ENCODE measurements at regions not wholly inside any gene's neighbourhood (a gene's known extent, or its start where the extent isn't known, plus 50 kb on each side); places are given as distances from the start of the nearest gene placed in this dataset.

DNA sequence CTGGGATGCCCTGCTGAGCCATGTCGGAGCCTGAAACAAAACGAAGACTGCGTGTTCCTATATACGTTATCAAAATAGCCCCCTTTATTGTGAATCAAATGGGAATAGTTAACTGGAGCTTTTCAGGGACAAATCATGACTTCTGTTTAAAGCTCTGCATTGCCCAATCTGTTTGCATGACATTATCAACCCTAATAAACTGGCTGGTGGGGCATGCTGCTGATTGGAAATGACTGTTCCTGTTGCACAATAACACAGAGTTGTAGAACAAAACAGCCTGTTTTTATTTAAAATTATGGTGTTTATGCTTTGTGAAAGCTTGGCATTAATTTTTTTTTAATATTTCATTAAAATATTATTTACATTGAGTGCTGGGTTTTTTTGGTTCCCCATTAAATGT, 215.5 kb downstream of the TMEM167A start:
- no peaks in the 10 kb centered on the region for H3K36me3 Mint-ChIP-seq
- H3K27ac Mint-ChIP-seq = no peak overlapping the region

GRCh38 chr5:82859451-82860140, 217.6 kb downstream of the TMEM167A start:
- no peaks in the 10 kb centered on the region for H3K27me3 Mint-ChIP-seq
- no peak overlapping the region for H3K4me3 Mint-ChIP-seq
- no peak overlapping the region for H3K27ac Mint-ChIP-seq
- peaks cover 5% of the 10 kb centered on the region for H3K9me3 Mint-ChIP-seq
- no peak for DNase-seq (ENCODE audit: extremely low spot score, unreplicated experiment)
- TF ChIP-seq, protein P1, sequence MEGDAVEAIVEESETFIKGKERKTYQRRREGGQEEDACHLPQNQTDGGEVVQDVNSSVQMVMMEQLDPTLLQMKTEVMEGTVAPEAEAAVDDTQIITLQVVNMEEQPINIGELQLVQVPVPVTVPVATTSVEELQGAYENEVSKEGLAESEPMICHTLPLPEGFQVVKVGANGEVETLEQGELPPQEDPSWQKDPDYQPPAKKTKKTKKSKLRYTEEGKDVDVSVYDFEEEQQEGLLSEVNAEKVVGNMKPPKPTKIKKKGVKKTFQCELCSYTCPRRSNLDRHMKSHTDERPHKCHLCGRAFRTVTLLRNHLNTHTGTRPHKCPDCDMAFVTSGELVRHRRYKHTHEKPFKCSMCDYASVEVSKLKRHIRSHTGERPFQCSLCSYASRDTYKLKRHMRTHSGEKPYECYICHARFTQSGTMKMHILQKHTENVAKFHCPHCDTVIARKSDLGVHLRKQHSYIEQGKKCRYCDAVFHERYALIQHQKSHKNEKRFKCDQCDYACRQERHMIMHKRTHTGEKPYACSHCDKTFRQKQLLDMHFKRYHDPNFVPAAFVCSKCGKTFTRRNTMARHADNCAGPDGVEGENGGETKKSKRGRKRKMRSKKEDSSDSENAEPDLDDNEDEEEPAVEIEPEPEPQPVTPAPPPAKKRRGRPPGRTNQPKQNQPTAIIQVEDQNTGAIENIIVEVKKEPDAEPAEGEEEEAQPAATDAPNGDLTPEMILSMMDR (conservative IDR thresholded peaks at IDR 0.05) = no peak
- no peaks in the 10 kb centered on the region for H3K36me3 Mint-ChIP-seq
- peaks cover 41% of the 10 kb centered on the region for H3K4me1 Mint-ChIP-seq (ENCODE audit: unreplicated experiment)

More for the DNA sequence above, 215.5 kb downstream of the TMEM167A start:
- Mint-ChIP-seq H3K27me3 (no peaks in the 10 kb centered on the region), H3K9me3 (peaks cover 5% of the 10 kb centered on the region), H3K4me1 (ENCODE audit: unreplicated experiment) (peaks cover 41% of the 10 kb centered on the region), H3K4me3 (no peak overlapping the region)
- no peak for DNase-seq (ENCODE audit: extremely low spot score, unreplicated experiment)
- TF ChIP-seq, protein P1 (conservative IDR thresholded peaks at IDR 0.05) = no peak

DNA sequence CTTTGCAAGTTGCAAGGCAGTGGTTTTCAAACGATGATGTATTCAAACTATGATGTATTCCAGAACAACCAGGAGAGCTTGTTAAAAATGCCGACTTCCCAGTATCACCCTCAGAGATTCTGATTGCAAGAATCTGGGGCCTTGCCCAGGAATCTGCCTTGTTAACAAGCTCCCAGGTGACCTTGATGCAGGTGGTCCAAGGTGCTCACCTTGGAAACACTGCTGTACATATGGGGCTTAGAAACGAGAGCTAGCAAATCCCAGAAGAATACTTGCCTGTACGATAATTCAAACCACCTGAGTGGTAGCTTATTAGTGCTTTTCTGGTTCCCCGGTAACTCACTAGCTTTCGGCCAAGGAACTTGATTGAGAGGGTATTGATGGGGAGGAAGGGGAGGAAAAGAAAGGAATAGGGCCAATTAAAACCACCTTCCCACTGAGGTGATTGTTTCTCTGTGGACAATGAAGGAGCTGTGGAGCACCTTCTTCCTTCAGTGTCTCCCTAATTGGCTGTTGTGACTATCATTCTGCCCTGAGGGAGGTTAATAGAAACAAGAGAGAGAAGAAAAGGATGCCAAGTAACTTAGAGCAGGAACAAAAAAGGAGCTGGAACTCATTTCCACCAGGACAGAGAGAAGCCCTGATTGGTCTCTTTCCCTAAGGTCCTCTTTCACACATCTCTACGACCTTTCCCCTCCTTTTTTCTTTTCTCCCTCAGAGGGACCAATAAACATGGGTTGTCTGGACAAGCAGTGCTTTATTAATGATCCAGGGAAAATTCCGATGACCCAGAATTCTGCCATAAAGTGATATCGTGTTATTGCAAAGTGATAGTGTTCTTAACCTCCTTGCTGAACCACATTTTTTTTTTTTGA, 218.8 kb downstream of the TMEM167A start:
- Mint-ChIP-seq H3K4me3 (no peak overlapping the region), H3K4me1 (ENCODE audit: unreplicated experiment) (peaks cover 31% of the 10 kb centered on the region), H3K36me3 (no peaks in the 10 kb centered on the region), H3K9me3 (peaks cover 5% of the 10 kb centered on the region), H3K27me3 (no peaks in the 10 kb centered on the region), H3K27ac (no peak overlapping the region)
- DNase-seq (ENCODE audit: extremely low spot score, unreplicated experiment) = no peak
- TF ChIP-seq, protein P1 (conservative IDR thresholded peaks at IDR 0.05) = no peak

DNA sequence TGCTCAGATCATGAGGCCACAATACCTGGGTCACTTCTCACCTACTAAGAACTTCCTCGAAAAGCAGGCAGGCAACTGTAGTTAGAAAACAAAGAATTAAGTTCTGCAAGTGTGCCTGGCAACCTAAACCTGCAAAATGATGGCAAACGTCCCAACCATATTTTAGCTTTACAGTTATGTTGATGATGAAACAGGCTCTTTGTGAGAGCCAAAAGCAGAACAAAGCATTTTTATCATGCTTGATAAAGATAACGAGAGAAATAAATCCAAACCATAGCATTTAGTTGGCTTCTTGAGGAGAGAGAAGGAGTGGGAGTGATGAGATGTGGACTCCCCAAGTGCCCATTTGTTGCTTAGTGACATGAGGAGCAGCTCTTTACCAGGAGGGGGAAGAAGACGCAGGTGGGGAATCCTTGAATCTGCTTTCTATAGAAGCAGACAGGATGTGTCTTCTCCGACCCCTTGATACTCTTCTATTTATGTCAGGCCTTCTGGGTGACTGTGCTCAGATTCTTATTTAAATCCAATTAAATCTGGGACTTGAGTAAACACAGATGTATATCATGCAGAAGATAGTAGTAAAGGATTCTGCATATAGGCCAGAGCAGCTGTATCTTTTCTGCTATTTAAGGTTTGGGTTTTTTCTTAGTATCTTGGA, 221.2 kb downstream of the TMEM167A start:
- Mint-ChIP-seq H3K4me3 (no peak overlapping the region), H3K4me1 (ENCODE audit: unreplicated experiment) (peaks cover 20% of the 10 kb centered on the region), H3K27ac (no peak overlapping the region), H3K27me3 (no peaks in the 10 kb centered on the region), H3K9me3 (peaks cover 5% of the 10 kb centered on the region), H3K36me3 (no peaks in the 10 kb centered on the region)
- TF ChIP-seq, protein P1 (conservative IDR thresholded peaks at IDR 0.05) = no peak
- no peak for DNase-seq (ENCODE audit: extremely low spot score, unreplicated experiment)

- no peak overlapping the region for H3K4me3 Mint-ChIP-seq
- TF ChIP-seq, protein P1 (conservative IDR thresholded peaks at IDR 0.05) = no peak
- H3K27ac Mint-ChIP-seq = no peak overlapping the region
- no peak for DNase-seq (ENCODE audit: extremely low spot score, unreplicated experiment)
- H3K36me3 Mint-ChIP-seq = no peaks in the 10 kb centered on the region
- peaks cover 28% of the 10 kb centered on the region for H3K4me1 Mint-ChIP-seq (ENCODE audit: unreplicated experiment)
- H3K27me3 Mint-ChIP-seq = no peaks in the 10 kb centered on the region
- no peaks in the 10 kb centered on the region for H3K9me3 Mint-ChIP-seq
These were observed 222.2 kb downstream of the TMEM167A start for GRCh38 chr5:82854956-82855355.

All from type B pancreatic cell (in vitro differentiated cells).